Natural killer cell (primary cell): ENCODE measurements at regions not wholly inside any gene's neighbourhood (a gene's known extent, or its start where the extent isn't known, plus 50 kb on each side); places are given as distances from the start of the nearest gene placed in this dataset.

Experiments used
- ATAC-seq, 3 donors: fragments of 150-1000 bp in 2 of 3; fragments of 200-7000 bp in 1 of 3; cut with Tn5 transposase; 1 replicate in 1 of 3; 2 replicates in 2 of 3; pipeline ENCODE4 v1.10.0; 2021; ENCODE audit warnings: mild to moderate bottlenecking in 2 of 3, moderate library complexity in 2 of 3
- DNase-seq, 2 donors: peaks; one replicate each; pipeline versions ENCODE4 v3.0.0 to v3.0.0-alpha.2; 2013 to 2021; ENCODE audit warnings: mixed read lengths in 1 of 2
- H3K27ac ChIP-seq: one replicate; pipeline ENCODE4 v1.5.1; 2013; ENCODE audit warnings: mild to moderate bottlenecking, low read length
- H3K27me3 ChIP-seq: one replicate; pipeline ENCODE4 v1.6.1; 2013; ENCODE audit warnings: low read length; ENCODE audit not compliant: control insufficient read depth, insufficient read depth
- H3K36me3 ChIP-seq: one replicate; pipeline ENCODE4 v1.6.1; 2013; ENCODE audit warnings: low read length; ENCODE audit not compliant: control insufficient read depth, insufficient read depth
- H3K4me1 ChIP-seq: one replicate; pipeline ENCODE4 v1.6.1; 2013; ENCODE audit warnings: low read length; ENCODE audit not compliant: control insufficient read depth, insufficient read depth
- H3K4me3 ChIP-seq: one replicate; pipeline ENCODE4 v1.5.1; 2013; ENCODE audit warnings: low read length
- H3K9me3 ChIP-seq: one replicate; pipeline ENCODE4 v1.6.1; 2013; ENCODE audit warnings: low read length; ENCODE audit not compliant: control insufficient read depth, insufficient read depth
- H3K27ac Mint-ChIP-seq, 2 donors: one replicate each; pipeline ENCODE4 v1.8.0; 2022; ENCODE audit warnings: mild to moderate bottlenecking in 2 of 2, mixed read lengths in 2 of 2, moderate library complexity in 1 of 2
- H3K27me3 Mint-ChIP-seq, 2 donors: one replicate each; pipeline ENCODE4 v1.8.0; 2022; ENCODE audit warnings: low read depth in 2 of 2, mixed read lengths in 2 of 2
- H3K36me3 Mint-ChIP-seq: one replicate; pipeline ENCODE4 v1.8.0; 2022; ENCODE audit warnings: mixed read lengths
- H3K4me1 Mint-ChIP-seq, 2 donors: one replicate each; pipeline ENCODE4 v1.8.0; 2022; ENCODE audit warnings: mixed read lengths in 2 of 2
- H3K4me3 Mint-ChIP-seq: one replicate; pipeline ENCODE4 v1.8.0; 2022; ENCODE audit warnings: mild to moderate bottlenecking, moderate library complexity, mixed read lengths
- H3K9me3 Mint-ChIP-seq, 2 donors: one replicate each; pipeline ENCODE4 v1.8.0; 2022; ENCODE audit warnings: mixed read lengths in 2 of 2
- CTCF ChIP-seq: fragments of 200-600 bp; IDR thresholded peaks from one replicate; pipeline ENCODE4 v1.8.0; 2022; ENCODE audit warnings: antibody characterized with exemption
- WGBS: methylation state at CpG from one replicate; pipeline ENCODE4 v1.1.7; 2013; ENCODE audit warnings: missing lambda C conversion rate; ENCODE audit not compliant: insufficient coverage; 5-methylcytosine and 5-hydroxymethylcytosine counted together
- intact Hi-C: fragments of 100-400 bp; cut with micrococcal nuclease; formaldehyde crosslinking; loops from one replicate; pipeline ENCODE4 v1.14.2; 2022

GRCh38 chr4:165631912-165632311 is 241.1 kb upstream of the TLL1 start:
- intact Hi-C loops, result no loop called here
- ATAC-seq (no peak), DNase-seq (no peak)
- H3K36me3 ChIP-seq, result no peaks in the 10 kb centered on the region
- peaks cover 5 to 7% of the 10 kb centered on the region in 2 donors for H3K9me3 Mint-ChIP-seq
- no peaks in the 10 kb centered on the region for H3K36me3 Mint-ChIP-seq
- WGBS, result 67% methylated on average over 3 of the region's 3 CpGs
- no peaks in the 10 kb centered on the region for H3K27me3 Mint-ChIP-seq
- no peak overlapping the region for H3K27ac Mint-ChIP-seq
- no peak for TF ChIP-seq CTCF
- H3K4me3 Mint-ChIP-seq, result no peak overlapping the region
- peaks cover 7% of the 10 kb centered on the region for H3K9me3 ChIP-seq
- H3K4me1 Mint-ChIP-seq, result no peaks in the 10 kb centered on the region
- H3K27ac ChIP-seq, result no peak overlapping the region
- no peaks in the 10 kb centered on the region for H3K27me3 ChIP-seq
- H3K4me3 ChIP-seq, result no peak overlapping the region
- H3K4me1 ChIP-seq, result no peaks in the 10 kb centered on the region

DNA sequence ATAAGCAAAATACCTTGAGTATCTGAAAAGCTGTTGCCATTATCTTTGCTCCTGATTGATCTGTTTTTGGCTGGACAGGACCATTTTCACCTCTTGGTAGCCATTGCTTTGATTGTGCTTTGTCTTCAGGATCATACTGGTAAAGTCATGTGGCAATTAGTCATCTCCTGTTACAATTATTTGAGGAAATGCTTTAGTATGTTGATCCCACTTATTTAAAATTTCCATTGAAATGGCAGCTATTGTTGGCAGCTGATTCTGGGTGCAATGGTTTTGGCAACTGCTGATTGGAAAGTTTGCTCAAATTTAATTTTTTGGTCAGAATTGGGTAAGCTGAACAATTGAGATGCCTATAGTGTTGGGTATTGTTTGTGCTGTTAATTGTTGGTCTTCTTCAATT is 238.3 kb upstream of the TLL1 start:
- H3K9me3 ChIP-seq, result peaks cover 7% of the 10 kb centered on the region
- Mint-ChIP-seq H3K27ac (no peak overlapping the region), H3K27me3 (no peaks in the 10 kb centered on the region), H3K4me1 (no peaks in the 10 kb centered on the region), H3K4me3 (no peak overlapping the region), H3K9me3 (peaks cover 7 to 8% of the 10 kb centered on the region in 2 donors), H3K36me3 (no peaks in the 10 kb centered on the region)
- H3K36me3 ChIP-seq, result no peaks in the 10 kb centered on the region
- H3K27ac ChIP-seq, result no peak overlapping the region
- H3K4me3 ChIP-seq, result no peak overlapping the region
- H3K27me3 ChIP-seq, result no peaks in the 10 kb centered on the region
- no peak for TF ChIP-seq CTCF
- H3K4me1 ChIP-seq, result no peaks in the 10 kb centered on the region
- DNase-seq, result no peak
- intact Hi-C loops, result no loop called here
- no peak for ATAC-seq

DNA sequence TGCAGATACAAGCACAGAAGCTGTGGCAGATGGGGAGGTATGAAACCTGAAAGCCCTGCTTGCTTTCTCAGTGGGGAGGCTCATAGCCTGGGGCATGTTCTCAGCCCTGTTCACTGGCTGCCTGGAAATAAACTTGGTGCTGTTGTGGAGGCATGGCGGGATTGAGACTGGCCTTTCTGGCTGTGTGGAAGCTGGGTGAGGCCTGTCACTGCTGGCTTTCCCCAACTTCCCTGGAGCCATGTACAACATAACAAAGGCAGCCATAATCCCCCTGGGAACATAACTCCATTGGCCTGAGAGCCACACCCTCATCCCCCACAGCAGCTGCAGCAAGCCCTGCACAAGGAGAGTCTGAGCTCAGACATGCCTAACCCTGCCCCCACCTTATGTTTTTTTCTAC is 237.7 kb upstream of the TLL1 start:
- DNase-seq (no peak), ATAC-seq (no peak)
- TF ChIP-seq CTCF, result no peak
- no peak overlapping the region for H3K4me3 ChIP-seq
- H3K9me3 ChIP-seq, result peaks cover 7% of the 10 kb centered on the region
- Mint-ChIP-seq H3K27me3 (no peaks in the 10 kb centered on the region), H3K27ac (no peak overlapping the region), H3K4me1 (no peaks in the 10 kb centered on the region), H3K9me3 (peaks cover 7 to 10% of the 10 kb centered on the region in 2 donors), H3K36me3 (no peaks in the 10 kb centered on the region), H3K4me3 (no peak overlapping the region)
- WGBS, result 93% methylated on average over 1 of the region's 1 CpG
- H3K27ac ChIP-seq, result no peak overlapping the region
- H3K36me3 ChIP-seq, result no peaks in the 10 kb centered on the region
- H3K27me3 ChIP-seq, result no peaks in the 10 kb centered on the region
- intact Hi-C loops, result no loop called here
- no peaks in the 10 kb centered on the region for H3K4me1 ChIP-seq

- no peak for ATAC-seq
- peaks cover 10% of the 10 kb centered on the region in 2 donors for H3K9me3 Mint-ChIP-seq
- WGBS, result 71% methylated on average over 2 of the region's 2 CpGs
- H3K4me3 ChIP-seq, result no peak overlapping the region
- H3K36me3 Mint-ChIP-seq, result no peaks in the 10 kb centered on the region
- H3K4me1 ChIP-seq, result no peaks in the 10 kb centered on the region
- H3K4me1 Mint-ChIP-seq, result no peaks in the 10 kb centered on the region
- no peak overlapping the region for H3K27ac Mint-ChIP-seq
- intact Hi-C loops, result no loop called here
- no peaks in the 10 kb centered on the region for H3K27me3 Mint-ChIP-seq
- no peaks in the 10 kb centered on the region for H3K27me3 ChIP-seq
- H3K27ac ChIP-seq, result no peak overlapping the region
- no peaks in the 10 kb centered on the region for H3K36me3 ChIP-seq
- H3K4me3 Mint-ChIP-seq, result no peak overlapping the region
- DNase-seq, result no peak
- peaks cover 7% of the 10 kb centered on the region for H3K9me3 ChIP-seq
- no peak for TF ChIP-seq CTCF
Observed at GRCh38 chr4:165635951-165636350, 237.1 kb upstream of the TLL1 start.
